LHCN-M2 (cell line): ENCODE measurements at regions not wholly inside any gene's neighbourhood (a gene's known extent, or its start where the extent isn't known, plus 50 kb on each side); places are given as distances from the start of the nearest gene placed in this dataset.

Experiments
- DNase-seq: peaks from one replicate; pipeline ENCODE4 v3.0.0-alpha.2; 2012; ENCODE audit warnings: low read depth

DNA sequence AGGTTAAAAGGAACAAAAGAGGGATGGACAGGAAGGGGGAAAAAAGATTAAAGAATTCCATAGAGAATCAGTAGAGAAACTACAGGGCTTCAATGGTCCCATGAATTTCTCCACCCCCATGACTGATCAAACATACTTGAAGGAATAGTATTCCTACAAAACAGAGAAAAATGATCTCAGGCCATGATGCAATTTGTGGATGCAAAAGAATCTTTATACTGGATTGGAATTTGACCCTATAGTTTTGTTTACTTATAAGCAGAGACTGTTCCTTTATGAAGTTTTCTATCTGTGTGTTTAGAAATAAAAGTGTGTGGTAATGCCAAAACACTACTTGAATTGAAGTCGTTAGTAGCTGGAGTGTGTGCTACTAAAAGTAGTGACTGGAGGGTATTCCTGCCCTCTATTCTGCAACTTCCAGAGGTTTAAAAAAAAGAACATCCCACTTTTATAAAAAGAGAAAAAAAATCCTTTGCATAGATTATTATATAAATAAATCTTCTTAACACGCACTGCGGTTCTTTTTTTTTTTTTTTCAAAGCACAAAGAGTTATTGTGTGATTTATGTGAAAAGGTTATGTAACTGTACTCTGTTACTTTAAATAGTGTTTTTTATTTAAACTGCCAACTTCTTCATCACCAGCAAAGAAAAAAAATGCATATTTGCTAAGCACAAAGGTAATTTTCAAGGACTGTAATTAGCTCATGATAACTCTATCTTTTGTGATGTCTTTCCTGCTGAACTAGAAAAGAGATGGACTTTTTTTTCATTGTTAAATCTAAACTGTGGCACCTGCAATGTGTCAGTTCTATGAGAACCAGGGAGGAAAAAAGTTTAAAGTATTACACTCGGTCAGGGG is 214.5 kb upstream of the CITED2 start:
- peak; percentile 40 for DNase-seq

DNA sequence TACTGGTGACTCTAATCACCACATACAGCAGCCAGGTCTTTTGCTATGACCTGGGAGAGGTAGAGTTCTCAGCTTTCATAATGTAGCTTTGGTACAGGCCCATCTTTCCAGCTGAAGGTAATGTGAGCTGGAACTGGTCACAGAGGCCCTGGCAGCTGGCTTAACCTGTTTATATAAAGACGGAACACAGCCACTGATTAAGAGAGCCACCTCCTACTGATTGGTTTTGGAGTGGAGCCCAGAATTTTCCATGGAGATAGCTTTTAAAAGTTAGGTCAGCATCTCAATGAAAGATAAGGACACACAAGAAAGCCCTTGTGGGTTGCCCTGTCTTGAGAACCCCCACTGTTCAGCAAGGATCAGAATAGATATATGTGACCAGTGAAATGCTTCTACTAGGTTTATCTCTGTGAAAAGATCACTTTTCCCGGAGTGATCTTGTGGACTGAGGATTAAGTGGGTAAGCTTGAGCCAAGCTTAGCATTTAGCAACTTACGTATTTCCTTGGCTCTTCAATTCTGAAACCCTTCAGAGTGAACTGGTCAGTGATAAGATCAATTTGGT is 213.7 kb upstream of the CITED2 start:
- peak; percentile 74 for DNase-seq

DNA sequence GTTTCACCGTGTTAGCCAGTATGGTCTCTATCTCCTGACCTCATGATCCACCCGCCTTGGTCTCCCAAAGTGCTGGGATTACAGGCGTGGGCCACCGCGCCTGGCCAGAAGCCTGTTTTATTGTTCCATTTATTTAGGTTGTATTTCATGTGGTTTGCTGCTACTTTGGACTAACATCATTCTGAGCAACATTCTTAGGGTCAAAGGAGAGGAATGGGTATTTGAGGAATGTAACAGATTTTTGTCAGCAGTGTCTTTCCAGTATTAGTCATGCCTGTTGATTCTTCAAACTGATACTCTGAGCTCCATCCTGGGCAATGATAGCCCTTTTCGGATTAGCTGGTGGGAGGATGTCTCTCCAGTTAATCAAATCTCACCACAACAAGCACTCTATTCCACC is 213.0 kb upstream of the CITED2 start:
- DNase-seq: peak; percentile 96

DNA sequence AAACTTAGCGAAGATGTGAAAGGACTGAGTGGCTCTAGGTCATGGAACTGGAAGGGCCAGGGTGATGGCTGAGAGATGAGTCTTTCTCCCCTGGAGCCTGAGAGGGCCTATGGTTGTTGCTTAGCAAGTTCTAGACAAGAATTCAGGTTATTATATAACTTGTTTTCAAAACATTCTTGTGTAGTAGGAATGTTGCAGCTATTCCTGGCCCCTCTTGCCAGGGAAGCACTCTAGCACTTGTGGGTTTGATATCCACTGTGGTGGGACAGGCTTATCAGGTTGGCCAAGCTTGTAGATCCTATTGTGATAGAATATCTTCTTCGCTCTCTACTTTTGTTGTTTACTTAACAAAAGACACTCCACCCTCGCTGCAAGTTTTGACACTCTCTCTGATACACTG is 211.8 kb upstream of the CITED2 start:
- DNase-seq: no peak

DNA sequence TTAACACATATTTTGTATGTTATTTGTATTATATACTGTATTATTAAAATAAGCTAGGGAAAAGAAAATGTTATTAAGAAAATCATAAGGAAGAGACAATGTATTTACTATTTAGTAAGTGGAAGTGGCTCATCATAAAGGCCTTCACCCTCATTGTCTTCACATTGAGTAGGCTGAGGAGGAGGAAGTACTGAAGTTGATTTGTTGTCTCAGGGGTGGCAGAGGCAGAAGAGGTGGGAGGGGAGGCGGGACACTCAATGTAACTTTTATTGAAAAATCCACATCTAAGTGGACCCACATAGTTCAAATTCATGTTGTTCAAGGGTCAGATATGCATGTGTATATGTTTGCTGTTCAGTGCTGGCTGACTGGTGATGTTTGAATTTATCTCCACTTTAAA is 210.2 kb upstream of the CITED2 start:
- DNase-seq: no peak

DNA sequence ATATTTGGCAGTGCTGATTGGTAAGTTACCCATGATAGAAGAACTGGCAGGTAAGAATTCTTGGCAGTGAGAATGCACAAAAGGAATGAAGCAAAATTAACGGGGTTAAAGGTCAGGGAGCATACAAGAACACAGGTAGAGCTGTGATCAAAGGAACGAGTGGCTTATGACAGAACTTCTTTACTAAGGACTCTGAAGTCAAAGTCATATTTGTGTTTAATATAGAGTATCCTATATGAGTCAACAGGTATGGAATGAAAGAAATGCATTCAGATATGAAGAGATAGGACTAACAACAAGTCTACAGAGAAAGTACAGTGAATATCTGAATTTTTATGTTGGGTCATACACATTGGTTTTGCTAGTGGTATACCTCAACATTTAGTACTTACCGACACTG is 209.0 kb upstream of the CITED2 start:
- DNase-seq: no peak

DNA sequence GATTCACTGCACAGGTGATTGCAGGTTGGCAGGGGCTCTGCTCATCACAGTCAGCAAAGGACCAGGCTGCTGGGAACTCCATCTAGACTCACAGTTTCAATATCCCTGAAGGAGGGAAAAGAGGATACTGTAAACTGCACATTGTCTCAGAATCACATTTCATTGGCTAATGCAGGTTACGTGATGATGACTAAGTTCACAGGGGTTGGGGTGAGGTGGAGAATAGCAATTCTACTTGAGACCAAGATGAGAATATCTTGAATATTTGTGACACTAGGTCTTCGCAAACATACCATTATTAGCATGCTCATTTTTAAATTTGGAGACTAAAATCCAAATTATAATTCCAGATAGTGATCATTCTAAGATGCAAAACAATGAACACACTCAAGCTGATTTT is 208.5 kb upstream of the CITED2 start:
- DNase-seq: no peak

DNA sequence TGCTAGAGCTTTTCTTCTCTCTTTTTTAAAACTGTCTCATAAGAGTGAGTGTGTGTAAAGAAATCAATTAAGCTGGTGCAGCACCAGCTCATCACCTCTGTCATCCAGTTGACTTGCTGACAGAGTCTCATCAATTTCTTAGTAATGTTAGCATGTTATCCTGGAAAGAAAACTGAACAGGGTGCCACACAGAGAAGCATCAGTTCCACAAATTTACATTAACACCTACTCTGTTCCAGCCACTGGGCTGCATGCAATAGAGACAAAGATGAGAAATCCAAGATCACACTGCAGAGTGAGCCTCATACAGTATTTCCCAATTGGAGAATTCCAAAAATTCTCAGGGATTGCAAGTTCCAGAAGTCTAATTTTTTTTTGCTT is 207.0 kb upstream of the CITED2 start:
- no peak for DNase-seq

DNA sequence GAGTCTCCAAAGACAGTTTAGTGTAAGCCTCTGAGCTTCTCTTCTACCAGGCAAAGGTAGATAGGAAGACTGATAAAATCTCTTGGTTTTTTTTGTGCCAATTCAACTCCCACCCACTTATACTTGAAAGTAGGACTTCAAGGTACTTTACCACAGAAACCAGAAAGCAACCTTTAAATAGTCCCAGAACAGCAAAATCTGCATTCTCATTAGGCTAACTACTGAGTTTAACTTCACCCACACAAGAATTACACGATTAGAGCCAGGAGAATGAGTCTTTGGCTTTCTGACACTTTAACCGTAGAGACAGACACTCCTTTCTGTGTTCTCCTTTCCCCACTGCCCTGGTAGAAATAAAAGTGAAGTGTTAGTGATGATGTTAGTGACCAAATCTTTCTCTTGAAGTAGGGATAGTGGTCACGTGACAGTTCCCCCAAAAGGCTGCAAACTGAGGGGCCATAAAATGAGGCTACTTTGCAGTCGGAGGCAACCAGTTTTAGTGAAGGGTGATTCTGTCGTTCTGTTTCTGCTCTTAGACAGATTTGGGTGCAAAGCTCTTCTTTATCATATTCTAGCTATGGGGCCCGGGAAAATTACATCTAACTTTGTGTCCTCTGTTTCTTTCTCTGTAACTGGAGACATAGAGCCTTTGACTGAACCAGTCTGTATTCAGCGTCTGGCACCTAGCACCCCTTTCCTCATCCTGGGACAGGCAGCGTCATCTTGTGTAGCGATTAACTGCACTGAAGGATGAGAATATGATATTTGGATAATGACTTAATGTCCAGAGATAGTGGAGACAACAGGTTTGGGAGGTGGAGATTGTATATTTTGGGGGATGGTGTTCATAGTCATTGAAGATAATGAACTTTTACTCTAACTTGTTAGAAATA is 206.4 kb upstream of the CITED2 start:
- DNase-seq: no peak

DNA sequence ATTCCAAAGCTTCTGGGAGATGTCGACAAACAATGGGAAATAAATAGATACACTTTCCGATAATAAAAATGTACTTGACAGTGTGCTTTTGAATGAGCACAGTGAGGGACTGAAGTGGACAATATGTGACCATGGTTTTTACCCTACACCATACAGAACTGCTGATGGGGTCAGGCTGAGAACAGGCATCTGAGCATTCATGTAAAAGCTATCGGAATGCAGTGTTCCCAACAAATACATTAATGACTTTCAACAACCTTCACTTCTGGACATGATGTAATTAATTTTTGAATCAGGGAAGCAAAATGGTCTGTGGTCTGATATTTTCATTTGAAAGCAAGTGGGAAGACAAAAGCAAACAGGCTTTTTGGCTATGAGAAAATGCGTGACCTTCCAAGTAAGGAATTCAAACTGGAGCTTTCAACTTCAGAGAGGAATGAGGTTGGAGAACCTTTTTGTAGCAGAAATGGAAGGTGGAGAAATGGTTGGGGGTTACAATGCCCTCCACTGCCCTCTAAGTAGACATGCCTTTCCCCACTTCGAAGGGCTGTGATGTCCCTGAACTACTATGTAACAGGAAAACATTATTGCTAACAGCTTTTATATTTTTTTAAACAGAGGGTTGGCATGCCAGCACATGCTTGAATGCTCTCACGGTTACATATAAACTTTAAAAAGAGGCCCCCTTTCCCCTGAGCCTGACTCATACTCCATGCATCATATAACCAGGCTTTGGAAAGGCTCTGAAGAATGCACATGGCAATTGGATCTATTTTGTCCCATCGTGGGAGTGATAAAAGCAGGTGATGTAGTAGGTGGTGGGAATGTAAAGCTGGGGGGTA is 203.5 kb upstream of the CITED2 start:
- DNase-seq: peak; percentile 94

DNA sequence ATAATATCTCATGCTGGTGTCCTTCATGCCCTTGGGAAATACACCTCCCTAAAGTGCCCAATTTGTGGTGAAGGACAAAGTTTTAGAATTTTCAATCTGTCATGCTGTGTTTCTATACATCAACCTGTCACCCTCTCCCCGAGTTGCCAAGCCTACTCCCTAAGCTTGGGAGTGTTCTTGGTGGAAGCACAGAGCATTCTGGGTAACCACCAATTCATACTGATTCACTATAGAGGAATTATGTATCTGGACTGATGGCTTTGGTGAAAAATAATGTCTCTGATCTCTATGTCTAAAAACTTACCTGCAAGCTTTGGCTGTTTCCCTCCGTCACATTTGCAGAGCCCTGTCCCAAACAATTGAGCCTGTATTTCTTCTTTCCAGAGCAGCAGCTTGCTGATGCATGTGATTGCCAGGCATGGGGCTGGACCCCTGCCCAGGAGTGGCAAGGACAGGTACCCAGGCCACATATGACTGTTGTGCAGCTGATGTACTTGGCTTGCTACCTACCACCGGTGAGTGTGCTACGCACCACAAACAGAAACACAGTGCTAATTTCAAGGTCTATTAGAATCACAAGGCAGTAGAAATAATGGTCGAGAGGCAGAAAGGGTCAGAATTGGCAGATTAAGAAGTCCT is 202.8 kb upstream of the CITED2 start:
- DNase-seq: peak; percentile 52

DNA sequence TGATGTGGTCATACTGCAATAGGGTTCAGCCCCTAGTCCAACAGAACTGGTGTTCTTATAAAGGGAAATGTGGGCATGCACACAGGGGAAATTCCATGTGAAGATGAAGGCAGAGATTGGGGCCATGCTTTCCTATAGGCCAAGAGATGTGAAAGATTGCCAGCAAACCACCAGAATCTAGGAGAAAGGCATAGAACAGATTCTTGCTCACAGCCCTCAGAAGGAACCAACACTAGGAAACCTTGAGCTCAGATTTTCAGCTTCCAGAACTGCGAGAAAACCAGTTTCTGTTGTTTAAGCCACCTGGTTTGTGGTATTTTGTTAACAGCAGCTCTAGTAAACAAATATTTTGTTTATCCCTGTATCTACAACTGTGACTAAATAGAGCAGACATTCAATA is 197.6 kb upstream of the CITED2 start:
- no peak for DNase-seq

DNA sequence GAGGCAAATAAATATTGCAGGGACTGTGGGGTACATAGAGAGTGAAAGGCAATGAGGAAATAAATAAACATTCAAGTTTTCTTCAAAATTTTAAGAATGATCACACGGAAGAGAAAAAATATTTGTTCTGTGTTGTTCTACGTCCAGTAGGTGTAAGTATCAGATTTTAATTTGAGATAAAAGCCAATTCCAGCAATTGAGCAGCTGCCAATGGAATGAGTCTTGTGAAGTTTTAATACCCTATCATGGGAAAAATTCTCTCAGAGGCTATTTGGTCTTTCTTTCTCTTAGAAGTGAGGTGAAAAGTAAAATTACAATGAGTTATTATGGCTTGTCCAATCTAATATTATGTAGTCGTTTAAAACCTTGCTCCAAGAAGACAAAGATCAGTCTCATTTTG is 195.7 kb upstream of the CITED2 start:
- peak; percentile 58 for DNase-seq

DNA sequence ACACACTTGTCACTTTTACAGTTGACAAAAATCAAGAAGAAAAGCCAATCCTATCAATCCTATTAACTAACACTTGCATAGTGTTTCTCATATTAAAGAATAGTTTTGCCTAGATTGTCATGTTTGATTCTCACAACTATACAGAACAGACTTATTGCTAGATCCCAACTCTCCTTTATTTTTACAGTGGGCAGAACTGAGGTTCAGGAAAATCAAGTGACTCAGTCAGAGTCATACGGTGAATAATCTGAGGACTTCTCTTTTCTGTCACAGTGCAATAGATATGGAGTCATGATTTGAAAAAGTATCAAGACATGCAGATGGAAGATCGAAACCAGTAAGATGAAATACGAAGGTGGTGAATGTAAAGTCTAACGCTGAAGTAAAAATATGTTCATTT is 195.1 kb upstream of the CITED2 start:
- peak; percentile 85 for DNase-seq

DNA sequence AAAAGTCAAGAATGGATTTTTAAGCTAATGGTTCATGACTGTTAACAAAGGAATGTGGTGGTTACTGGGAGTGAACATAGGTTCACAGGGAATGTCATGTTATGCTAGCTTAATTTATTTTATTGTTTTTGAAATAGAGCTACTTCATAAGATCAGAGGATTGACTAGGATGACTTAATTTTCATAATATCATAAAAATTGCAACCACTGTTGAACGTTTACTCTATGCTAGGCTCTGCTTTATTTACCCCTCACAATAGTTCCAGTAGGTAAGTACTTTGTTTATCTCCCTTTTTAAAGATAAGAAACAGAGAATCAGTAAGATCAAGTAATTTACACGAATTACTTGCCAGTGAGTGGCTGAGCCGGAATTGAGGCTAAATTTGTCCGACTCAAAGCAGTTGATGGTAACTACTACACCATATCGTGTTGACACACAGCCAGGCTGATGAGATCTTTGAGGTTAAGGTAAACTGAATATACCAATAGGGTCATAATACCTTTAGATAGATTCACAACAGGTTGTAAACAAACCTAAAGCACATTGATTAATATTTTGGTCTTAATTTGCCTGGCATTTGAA is 194.6 kb upstream of the CITED2 start:
- DNase-seq: peak; percentile 93

DNA sequence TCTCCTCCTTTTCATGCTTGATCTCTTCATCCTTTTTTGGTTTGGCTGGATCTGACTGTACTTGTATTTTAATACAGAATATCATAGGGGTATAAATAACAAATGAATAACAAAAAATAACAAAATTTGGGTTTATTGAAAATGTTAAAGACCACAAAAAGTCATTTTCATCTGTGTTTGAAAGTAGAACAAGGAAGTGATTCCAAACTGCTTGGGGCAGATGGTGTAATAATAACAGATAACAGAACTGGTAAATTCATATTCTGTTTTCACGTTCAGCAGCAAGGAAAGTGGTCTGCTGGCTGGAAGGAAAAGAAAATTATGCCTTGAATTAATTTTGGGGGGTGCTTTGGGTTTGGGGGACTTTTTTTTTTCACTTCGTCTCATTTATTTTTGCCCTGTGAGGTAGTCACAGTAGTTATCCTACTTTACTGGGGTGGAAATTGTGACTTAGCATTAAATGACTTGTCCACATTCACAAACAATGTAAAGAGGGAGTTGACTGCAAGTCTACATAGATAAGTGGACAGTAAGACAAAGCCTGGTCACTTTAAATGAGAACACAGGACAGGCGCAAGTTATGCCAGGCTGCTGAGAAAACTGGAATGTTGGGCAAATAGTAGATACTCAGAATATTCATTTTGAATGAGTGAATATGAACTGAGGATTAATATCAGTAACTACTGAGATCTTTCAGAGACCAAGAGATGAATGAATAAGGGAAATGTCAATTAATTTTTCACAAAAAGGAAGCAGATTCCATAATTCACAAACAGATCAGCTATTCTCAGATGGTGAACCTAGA is 193.9 kb upstream of the CITED2 start:
- peak; percentile 26 for DNase-seq

DNA sequence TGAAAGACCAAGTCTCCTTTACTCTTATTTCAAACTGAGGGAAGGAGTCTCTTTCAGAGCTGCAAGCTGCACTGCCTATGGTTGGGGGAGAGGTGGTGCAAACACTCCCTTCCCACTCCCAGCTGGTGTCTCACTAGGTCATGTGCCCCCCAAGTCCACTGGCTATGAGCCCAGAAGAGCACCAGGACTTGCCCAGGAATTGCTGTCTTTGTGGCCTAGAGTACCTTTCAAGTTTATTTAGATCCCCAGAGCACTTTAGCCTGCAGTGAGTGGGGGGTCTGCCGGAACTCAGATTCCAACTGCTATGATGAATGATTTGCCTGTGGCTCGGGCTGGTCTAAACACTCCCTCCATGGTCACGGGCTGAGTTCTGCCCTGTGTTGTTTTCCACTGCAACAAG is 192.6 kb upstream of the CITED2 start:
- peak; percentile 40 for DNase-seq

DNA sequence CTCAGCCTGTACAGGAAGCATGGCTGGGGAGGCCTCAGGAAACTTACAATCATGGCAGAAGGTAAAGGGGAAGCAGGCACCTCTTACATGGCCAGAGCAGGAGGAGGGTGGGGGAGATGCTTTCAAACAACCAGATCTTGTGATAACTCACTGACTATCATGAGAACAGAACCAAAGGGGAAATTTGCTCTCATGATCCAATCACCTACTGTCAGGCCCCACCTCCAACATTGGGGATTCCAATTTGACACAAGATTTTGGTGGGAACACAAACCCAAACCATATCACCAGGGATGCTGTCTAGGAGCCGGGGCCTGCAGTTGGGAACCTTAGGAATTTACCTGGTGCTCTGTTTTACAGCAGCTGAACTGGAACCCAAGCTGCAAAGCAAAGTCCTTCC is 191.1 kb upstream of the CITED2 start:
- no peak for DNase-seq

DNA sequence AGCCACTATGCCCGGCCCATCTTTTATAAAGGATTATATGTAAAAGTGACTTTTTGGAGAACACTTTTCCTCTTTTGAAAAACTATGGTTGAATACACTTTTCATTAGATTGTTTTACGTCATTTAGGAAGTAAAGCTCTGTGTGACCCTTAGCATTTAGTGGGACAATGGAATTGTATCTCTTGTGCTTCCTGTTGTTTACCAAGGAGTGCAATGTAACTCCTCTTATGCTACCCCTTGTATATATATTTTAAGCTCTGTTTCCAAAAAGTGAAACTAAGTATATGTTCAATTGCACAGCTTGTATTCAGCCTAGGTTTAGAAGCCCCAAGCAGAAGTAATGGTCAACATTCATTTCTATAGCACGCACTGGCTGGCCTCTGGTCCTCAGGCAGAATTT is 183.1 kb upstream of the CITED2 start:
- DNase-seq: no peak

DNA sequence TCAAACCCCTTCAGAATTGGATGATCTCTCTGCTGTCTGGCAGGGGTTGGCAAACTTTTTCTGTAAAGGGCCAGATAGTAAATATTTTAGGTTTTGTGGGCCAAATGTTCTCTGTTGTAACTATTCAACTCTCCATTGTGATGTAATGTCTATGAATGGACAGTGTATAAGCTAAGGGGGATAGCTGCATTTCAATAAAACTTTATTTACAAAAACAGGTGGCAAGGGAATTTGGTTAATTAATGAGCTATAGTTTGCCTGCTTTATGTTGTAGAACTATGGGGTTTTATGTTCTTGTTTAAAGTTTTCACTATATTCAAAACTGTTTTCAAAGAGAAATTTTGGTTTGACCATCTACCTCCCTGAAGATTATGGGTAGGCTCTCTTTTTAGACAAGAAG is 182.1 kb upstream of the CITED2 start:
- DNase-seq: no peak
